HG03280 (cell line): ENCODE measurements at regions not wholly inside any gene's neighbourhood (a gene's known extent, or its start where the extent isn't known, plus 50 kb on each side); places are given as distances from the start of the nearest gene placed in this dataset.

Source experiments
- ATAC-seq: cut with Tn5 transposase; IDR thresholded peaks from one replicate; pipeline ENCODE4 v1.9.1; 2021; ENCODE audit warnings: mild to moderate bottlenecking, moderate library complexity; ENCODE audit not compliant: unreplicated experiment

DNA sequence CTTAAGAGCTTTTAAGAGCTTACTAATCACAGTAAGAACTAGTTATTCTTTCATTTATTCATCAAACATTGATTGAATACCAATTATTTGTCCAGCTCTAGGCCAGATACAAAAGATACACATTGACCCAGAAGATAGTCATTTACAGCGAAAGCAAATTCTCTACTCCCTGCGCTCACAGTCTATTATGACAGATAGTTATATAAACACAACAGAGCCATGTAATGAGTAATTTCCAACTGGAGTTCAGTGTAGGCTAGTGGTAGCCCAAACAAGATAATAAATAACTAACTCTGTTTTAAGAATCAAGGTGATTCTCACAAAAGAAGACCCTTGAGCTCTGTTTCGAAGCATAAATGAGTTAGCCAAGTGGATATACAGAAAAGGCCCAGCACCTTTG is 397.8 kb upstream of the TLE4 start:
- ATAC-seq = no peak

GRCh38 chr9:79176014-79176697 is 395.6 kb upstream of the TLE4 start:
- ATAC-seq = no peak

GRCh38 chr9:79184831-79185230 is 386.9 kb upstream of the TLE4 start:
- no peak for ATAC-seq

DNA sequence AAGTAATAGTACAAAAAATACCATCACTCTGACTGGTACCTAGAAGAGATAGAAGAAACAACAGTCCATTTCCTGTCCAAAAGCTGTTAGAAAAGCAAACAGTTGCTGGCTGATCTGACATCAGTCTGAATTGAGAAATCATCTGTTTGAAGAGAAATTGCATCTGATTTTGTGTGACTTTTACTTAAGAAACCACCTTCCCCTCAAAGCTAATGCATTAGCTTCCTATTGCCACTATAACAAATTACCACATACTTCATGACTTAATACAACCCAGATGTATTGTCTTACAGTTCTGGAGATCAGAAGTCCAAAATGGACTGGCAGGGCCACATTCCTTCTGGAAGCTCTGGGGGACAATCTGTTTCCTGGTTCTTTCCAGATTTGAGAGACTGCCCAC is 385.9 kb upstream of the TLE4 start:
- ATAC-seq = no peak

GRCh38 chr9:79189511-79189924 is 382.2 kb upstream of the TLE4 start:
- no peak for ATAC-seq

GRCh38 chr9:79193001-79193400 is 378.8 kb upstream of the TLE4 start:
- no peak for ATAC-seq

GRCh38 chr9:79193501-79194223 is 378.1 kb upstream of the TLE4 start:
- ATAC-seq = no peak

DNA sequence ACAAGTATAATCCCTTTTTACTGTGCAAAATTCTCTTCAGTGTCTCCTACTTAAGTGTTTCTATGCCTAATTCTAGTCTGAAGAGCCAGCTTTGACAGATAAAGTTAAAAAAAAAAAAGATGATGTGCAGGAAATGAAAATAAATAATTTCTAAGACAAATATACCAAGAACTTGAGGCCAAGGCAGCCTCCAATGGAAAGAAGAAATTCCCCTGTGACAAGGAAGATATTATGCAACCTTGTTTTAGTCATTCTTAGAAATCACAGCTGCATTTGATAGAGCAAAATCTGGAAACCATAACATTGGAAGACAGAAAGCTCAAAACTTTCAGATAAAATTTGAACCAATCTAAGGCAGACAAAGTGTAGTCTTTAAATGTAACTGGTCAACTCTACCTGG is 375.9 kb upstream of the TLE4 start:
- no peak for ATAC-seq

GRCh38 chr9:79196606-79197005 is 375.2 kb upstream of the TLE4 start:
- ATAC-seq = no peak

DNA sequence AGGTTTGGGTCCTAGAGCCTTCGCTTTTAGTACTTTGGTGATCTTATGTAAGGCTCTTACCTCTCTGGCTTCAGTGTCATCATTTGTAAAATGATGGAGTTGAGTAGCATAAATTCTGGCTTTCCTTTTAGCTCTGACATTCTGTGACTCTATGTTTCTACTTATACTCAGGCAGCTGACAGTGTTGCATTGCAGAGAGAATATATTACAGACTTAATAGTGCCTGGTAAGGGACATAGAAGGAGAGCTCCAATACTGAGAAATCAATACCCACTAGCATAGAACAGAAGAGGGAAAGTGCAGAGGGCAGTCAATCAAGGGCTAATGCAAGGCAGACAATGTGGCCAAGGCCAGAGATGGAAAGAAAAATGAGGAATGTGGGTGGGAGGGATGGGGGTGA is 371.4 kb upstream of the TLE4 start:
- no peak for ATAC-seq

GRCh38 chr9:79201636-79202035 is 370.1 kb upstream of the TLE4 start:
- no peak for ATAC-seq

DNA sequence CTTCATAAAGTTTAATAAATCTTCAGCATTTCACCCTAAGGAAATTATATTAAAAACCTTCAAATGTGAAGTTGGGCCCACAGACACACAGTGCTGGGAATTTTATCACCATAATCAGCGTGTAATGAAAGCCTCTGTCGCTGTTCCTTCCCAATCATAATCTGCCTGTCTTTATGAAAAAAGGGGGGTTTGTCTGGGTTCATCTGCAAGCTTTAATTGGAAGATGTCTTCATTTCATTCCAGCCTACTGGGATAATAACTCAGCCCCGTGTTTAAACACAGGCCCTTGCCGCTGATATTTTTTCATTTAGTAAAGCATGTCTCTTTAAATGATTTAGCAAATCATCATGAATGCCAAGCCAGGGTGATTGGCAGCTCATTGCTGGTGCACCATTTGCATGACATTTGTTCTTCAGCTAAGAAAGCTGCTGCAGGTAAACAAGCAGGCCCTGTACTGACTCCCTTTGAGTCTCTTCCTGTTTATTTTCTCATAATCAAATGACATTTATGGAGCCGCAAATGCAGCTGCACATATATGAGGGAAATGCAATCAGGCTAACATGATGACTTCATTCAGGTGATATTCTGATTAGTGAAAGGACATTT is 362.9 kb upstream of the TLE4 start:
- no peak for ATAC-seq

DNA sequence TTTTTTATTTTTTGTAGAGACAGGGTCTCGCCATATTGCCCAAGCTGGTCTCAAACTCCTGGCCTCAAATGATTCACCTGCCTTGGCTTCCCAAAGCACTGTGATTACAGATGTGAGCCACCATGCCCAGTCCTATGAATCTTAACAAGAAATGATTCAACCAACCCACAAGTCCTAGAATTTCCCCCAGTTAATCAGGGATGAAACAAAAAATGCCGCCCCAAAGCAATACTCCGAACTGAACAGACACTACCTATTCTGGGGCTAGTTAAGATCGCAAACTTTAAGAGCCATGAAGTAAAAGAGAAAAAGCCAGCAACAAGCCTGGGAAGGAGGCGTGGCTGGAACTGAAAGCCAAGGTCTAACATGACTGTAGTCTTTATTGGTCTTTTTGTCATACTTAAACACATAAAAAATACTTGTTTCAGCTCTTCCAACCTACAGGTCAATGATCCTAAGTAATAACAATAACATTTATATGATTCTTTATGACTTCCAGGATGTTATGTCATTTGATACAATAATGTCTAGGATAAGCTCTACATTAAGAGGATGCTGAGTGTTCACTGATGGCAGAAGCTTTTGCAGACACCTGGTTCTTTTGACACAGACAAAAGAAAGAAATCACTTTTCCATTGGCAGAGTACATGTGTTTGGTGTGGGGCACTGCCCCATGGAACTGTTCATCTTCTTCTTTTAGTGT is 361.1 kb upstream of the TLE4 start:
- no peak for ATAC-seq

DNA sequence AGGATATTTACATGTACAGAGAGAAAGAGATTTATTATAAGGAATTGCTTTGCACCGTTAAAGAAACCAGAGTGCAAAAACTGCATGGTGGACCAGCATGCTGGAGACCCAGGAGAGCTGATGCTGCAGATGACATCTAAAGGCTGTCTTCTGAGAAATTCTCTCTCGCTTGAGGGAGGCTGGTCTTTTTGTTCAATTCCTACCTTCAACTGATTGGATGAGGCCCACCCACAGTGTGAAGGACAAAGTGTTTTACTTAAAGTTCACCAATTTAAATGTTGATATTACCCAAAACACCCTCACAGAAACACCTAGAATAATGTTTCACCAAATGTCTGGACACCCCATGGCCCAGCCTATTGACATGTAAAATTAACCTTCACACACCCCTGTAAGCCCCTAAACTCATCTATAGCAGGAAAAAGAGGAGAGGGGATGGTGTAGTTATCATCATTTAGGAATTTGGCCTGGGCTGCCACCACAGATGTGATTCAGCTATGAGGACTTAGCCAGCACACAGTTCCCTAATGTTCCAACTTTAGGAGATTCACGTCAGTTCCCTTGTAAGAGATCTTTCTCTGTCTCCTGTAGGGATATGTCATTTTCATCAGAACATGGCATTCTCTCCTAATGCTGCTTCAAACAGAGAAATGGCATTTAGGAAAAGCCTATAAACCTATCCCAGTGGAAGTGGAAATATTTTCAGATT is 358.2 kb upstream of the TLE4 start:
- no peak for ATAC-seq

GRCh38 chr9:79215821-79216220 is 355.9 kb upstream of the TLE4 start:
- ATAC-seq = no peak

DNA sequence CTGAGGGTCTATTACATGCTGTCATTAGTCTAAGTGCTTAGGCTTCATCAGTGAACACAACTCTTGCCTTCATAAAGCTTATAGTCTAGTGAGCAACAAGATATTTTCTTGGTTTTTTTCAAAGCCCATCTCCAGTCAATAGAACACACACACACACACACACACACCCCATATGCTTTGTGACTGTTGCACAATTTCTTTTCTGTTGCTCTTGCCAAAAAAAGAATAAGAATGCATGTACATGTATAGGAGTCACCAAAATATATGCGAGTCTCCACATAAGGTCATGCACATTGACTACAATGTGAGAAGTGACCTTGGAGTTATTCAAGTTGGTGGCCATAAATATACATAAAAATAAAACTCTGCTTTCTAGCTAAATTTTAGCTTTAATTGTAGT is 351.5 kb upstream of the TLE4 start:
- ATAC-seq = no peak

GRCh38 chr9:79220666-79221065 is 351.1 kb upstream of the TLE4 start:
- ATAC-seq = no peak

- no peak for ATAC-seq
Measured at GRCh38 chr9:79221084-79221483, 350.7 kb upstream of the TLE4 start.

- no peak for ATAC-seq
Measured at GRCh38 chr9:79222483-79222882, 349.3 kb upstream of the TLE4 start.

- ATAC-seq = no peak
Measured at GRCh38 chr9:79224672-79225433, 346.9 kb upstream of the TLE4 start.
